NCI-H1105 treated with DMSO at 0.1 percent for 48 hours (cell line): ENCODE measurements at regions not wholly inside any gene's neighbourhood (a gene's known extent, or its start where the extent isn't known, plus 50 kb on each side); places are given as distances from the start of the nearest gene placed in this dataset.

ENCODE experiments used
- DNase-seq: peaks from one replicate; lab custom pipeline; 2025; lab: John Stamatoyannopoulos, UW

GRCh38 chr4:71243091-71243833 lies 95.6 kb upstream of the SLC4A4 start:
- DNase-seq, result no peak

GRCh38 chr4:71247706-71248105 lies 91.1 kb upstream of the SLC4A4 start:
- DNase-seq, result no peak

- no peak for DNase-seq
Observed at GRCh38 chr4:71251261-71251660, 87.6 kb upstream of the SLC4A4 start.

- DNase-seq, result no peak
Observed at GRCh38 chr4:71253545-71253944, 85.3 kb upstream of the SLC4A4 start.

GRCh38 chr4:71254451-71255012 lies 84.3 kb upstream of the SLC4A4 start:
- DNase-seq, result no peak

GRCh38 chr4:71255976-71256375 lies 82.8 kb upstream of the SLC4A4 start:
- DNase-seq, result no peak

GRCh38 chr4:71257761-71258160 lies 81.1 kb upstream of the SLC4A4 start:
- no peak for DNase-seq

GRCh38 chr4:71258323-71258722 lies 80.5 kb upstream of the SLC4A4 start:
- no peak for DNase-seq

- DNase-seq, result no peak
Observed at GRCh38 chr4:71259280-71259679, 79.5 kb upstream of the SLC4A4 start.

GRCh38 chr4:71259911-71260331 lies 78.9 kb upstream of the SLC4A4 start:
- DNase-seq, result no peak

- DNase-seq, result no peak
Observed at GRCh38 chr4:71260544-71260943, 78.3 kb upstream of the SLC4A4 start.

GRCh38 chr4:71261001-71261400 lies 77.8 kb upstream of the SLC4A4 start:
- DNase-seq, result no peak

- DNase-seq, result no peak
Observed at GRCh38 chr4:71261633-71262121, 77.1 kb upstream of the SLC4A4 start.

- no peak for DNase-seq
Observed at GRCh38 chr4:71262161-71262560, 76.7 kb upstream of the SLC4A4 start.

- no peak for DNase-seq
Observed at GRCh38 chr4:71266090-71266794, 72.6 kb upstream of the SLC4A4 start.

GRCh38 chr4:71267244-71267643 lies 71.6 kb upstream of the SLC4A4 start:
- DNase-seq, result no peak

GRCh38 chr4:71268166-71268565 lies 70.7 kb upstream of the SLC4A4 start:
- DNase-seq, result no peak

- no peak for DNase-seq
Observed at GRCh38 chr4:71269233-71269632, 69.6 kb upstream of the SLC4A4 start.

- peak; percentile 26 for DNase-seq
Observed at GRCh38 chr4:71270901-71271300, 67.9 kb upstream of the SLC4A4 start.

- no peak for DNase-seq
Observed at GRCh38 chr4:71272976-71273375, 65.8 kb upstream of the SLC4A4 start.

- DNase-seq, result no peak
Observed at GRCh38 chr4:71275004-71275403, 63.8 kb upstream of the SLC4A4 start.

GRCh38 chr4:71275570-71275969 lies 63.2 kb upstream of the SLC4A4 start:
- DNase-seq, result no peak

- no peak for DNase-seq
Observed at GRCh38 chr4:71277353-71277752, 61.5 kb upstream of the SLC4A4 start.
